Endodermal cell (in vitro differentiated cells): ENCODE measurements at regions not wholly inside any gene's neighbourhood (a gene's known extent, or its start where the extent isn't known, plus 50 kb on each side); places are given as distances from the start of the nearest gene placed in this dataset.

Experiments used
- DNase-seq: peaks from one replicate; pipeline ENCODE4 v3.0.0-alpha.2; 2017
- H3K27ac ChIP-seq: 2 replicates; pipeline ENCODE4 v1.5.1; 2013; ENCODE audit warnings: mild to moderate bottlenecking, low read depth, low read length, moderate library complexity
- H3K27me3 ChIP-seq: 2 replicates; pipeline ENCODE4 v1.6.1; 2013; ENCODE audit warnings: mild to moderate bottlenecking, low read length, moderate library complexity; ENCODE audit not compliant: insufficient read depth, control insufficient read depth, poor library complexity, severe bottlenecking
- H3K36me3 ChIP-seq: 2 replicates; pipeline ENCODE4 v1.7.0; 2013; ENCODE audit warnings: mild to moderate bottlenecking, low read length, moderate library complexity; ENCODE audit not compliant: control insufficient read depth, insufficient read depth
- H3K4me1 ChIP-seq: one replicate; pipeline ENCODE4 v1.7.0; 2013; ENCODE audit warnings: low read length; ENCODE audit not compliant: control insufficient read depth, insufficient read depth
- H3K4me3 ChIP-seq: 2 replicates; pipeline ENCODE4 v1.5.1; 2013; ENCODE audit warnings: mild to moderate bottlenecking, low read length, moderate library complexity
- H3K9ac ChIP-seq: 2 replicates; pipeline ENCODE4 v1.6.1; 2013; ENCODE audit warnings: mild to moderate bottlenecking, low read length, moderate library complexity; ENCODE audit not compliant: poor library complexity, severe bottlenecking; ENCODE audit errors: extremely low read depth
- H3K9me3 ChIP-seq: 2 replicates; pipeline ENCODE4 v1.6.1; 2013; ENCODE audit warnings: mild to moderate bottlenecking, low read length, moderate library complexity; ENCODE audit not compliant: control insufficient read depth
- H3K27ac Mint-ChIP-seq: 2 replicates; pipeline ENCODE4 v1.8.0; 2020; ENCODE audit warnings: mixed read lengths
- H3K27me3 Mint-ChIP-seq: 2 replicates; pipeline ENCODE4 v1.8.0; 2021; ENCODE audit warnings: mild to moderate bottlenecking, mixed read lengths; ENCODE audit not compliant: insufficient read depth
- H3K36me3 Mint-ChIP-seq: 2 replicates; pipeline ENCODE4 v1.8.0; 2020; ENCODE audit warnings: low read depth, mixed read lengths
- H3K4me1 Mint-ChIP-seq: 2 replicates; pipeline ENCODE4 v1.8.0; 2020; ENCODE audit warnings: mixed read lengths
- H3K4me3 Mint-ChIP-seq: 2 replicates; pipeline ENCODE4 v1.8.0; 2020; ENCODE audit warnings: mild to moderate bottlenecking, moderate library complexity, mixed read lengths
- H3K9me3 Mint-ChIP-seq: 2 replicates; pipeline ENCODE4 v1.8.0; 2020; ENCODE audit warnings: mild to moderate bottlenecking, mixed read lengths
- CTCF ChIP-seq: fragments of 200-600 bp; sonication (generic); conservative IDR thresholded peaks from 2 replicates; pipeline ENCODE4 v1.5.0; 2021; ENCODE audit warnings: antibody characterized with exemption, mild to moderate bottlenecking
- WGBS, 2 experiments: methylation state at CpG; one replicate each; pipeline versions ENCODE4 v1.1.5 to v1.1.7; 2013; ENCODE audit warnings: missing lambda C conversion rate in 2 of 2, mixed read lengths in 1 of 2; ENCODE audit not compliant: insufficient coverage in 1 of 2, insufficient read length in 1 of 2; 5-methylcytosine and 5-hydroxymethylcytosine counted together

DNA sequence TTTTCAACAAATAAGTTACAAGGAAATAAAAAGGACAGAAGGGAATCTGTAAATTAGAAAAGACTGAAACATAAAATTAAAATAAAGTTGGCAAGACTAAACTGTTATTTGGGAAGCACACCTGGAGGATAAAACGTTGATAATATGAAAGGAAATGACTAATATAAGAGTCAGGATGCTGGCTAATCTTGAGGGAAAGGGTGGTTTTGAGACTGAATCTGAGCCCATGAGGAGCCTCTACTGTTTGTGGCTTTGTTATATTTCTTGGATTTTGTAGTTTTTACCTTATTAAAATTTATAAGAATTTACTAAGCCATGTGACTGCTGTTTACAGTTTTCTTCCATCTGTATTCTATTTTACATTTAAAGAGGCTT, 718.0 kb upstream of the SPRY2 start:
- Mint-ChIP-seq H3K36me3 (peaks cover 4% of the 10 kb centered on the region), H3K9me3 (peaks cover 10% of the 10 kb centered on the region), H3K27me3 (no peaks in the 10 kb centered on the region), H3K27ac (peak overlapping the region; percentile 52), H3K4me3 (no peak overlapping the region), H3K4me1 (peaks cover 4% of the 10 kb centered on the region)
- Histone ChIP-seq H3K27me3 (no peaks in the 10 kb centered on the region), H3K27ac (no peak overlapping the region), H3K4me1 (no peaks in the 10 kb centered on the region), H3K4me3 (no peak overlapping the region), H3K9me3 (peaks cover 12% of the 10 kb centered on the region), H3K36me3 (no peaks in the 10 kb centered on the region), H3K9ac (no peak overlapping the region)
- 87 to 100% methylated on average over 1 of the region's 1 CpG for WGBS, 2 experiments
- DNase-seq: no peak
- no peak for TF ChIP-seq CTCF

GRCh38 chr13:81058211-81058915, 717.4 kb upstream of the SPRY2 start:
- H3K27me3 Mint-ChIP-seq: no peaks in the 10 kb centered on the region

DNA sequence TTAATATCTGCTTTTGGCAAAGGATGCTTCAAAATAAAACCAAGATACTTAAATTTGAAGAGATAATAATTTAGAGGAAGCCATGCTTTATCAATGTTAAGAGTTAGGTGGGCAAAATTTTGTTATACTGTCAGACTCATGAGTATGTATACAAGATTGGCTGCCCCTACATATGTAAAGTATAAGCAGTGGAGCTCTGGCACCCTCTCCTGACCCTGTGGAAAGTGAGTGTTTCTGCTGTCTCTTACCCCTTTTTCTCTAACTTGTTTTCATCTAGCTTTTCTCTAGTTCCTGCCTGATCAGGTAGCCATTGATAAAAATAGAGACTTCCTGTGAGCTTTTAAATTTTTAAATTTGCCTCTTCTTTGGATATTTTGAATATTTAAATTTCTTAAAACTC, 710.9 kb upstream of the SPRY2 start:
- DNase-seq: no peak
- no peaks in the 10 kb centered on the region for H3K36me3 ChIP-seq
- no peak overlapping the region for H3K4me3 ChIP-seq
- H3K9me3 Mint-ChIP-seq: no peaks in the 10 kb centered on the region
- peak; percentile 58 for TF ChIP-seq CTCF
- no peak overlapping the region for H3K4me3 Mint-ChIP-seq
- no peaks in the 10 kb centered on the region for H3K4me1 ChIP-seq
- H3K27me3 ChIP-seq: no peaks in the 10 kb centered on the region
- no peaks in the 10 kb centered on the region for H3K36me3 Mint-ChIP-seq
- H3K9me3 ChIP-seq: no peaks in the 10 kb centered on the region
- no peak overlapping the region for H3K9ac ChIP-seq
- H3K4me1 Mint-ChIP-seq: no peaks in the 10 kb centered on the region
- no peaks in the 10 kb centered on the region for H3K27me3 Mint-ChIP-seq
- no peak overlapping the region for H3K27ac ChIP-seq
- H3K27ac Mint-ChIP-seq: no peak overlapping the region

More at GRCh38 chr13:81058211-81058915, 717.4 kb upstream of the SPRY2 start:
- no peak for DNase-seq
- H3K27ac ChIP-seq: no peak overlapping the region
- peaks cover 8% of the 10 kb centered on the region for H3K9me3 ChIP-seq
- Mint-ChIP-seq H3K4me1 (peaks cover 4% of the 10 kb centered on the region), H3K4me3 (no peak overlapping the region), H3K36me3 (peaks cover under 1% of the 10 kb centered on the region), H3K27ac (peak overlapping the region; percentile 52), H3K9me3 (peaks cover 6% of the 10 kb centered on the region)
- no peak overlapping the region for H3K4me3 ChIP-seq
- 83 to 85% methylated on average over 2 to 3 of the region's 3 CpGs for WGBS, 2 experiments
- H3K9ac ChIP-seq: no peak overlapping the region
- H3K36me3 ChIP-seq: no peaks in the 10 kb centered on the region
- H3K4me1 ChIP-seq: no peaks in the 10 kb centered on the region
- TF ChIP-seq CTCF: no peak
- H3K27me3 ChIP-seq: no peaks in the 10 kb centered on the region
